NCI-H146 (cell line): ENCODE measurements at regions not wholly inside any gene's neighbourhood (a gene's known extent, or its start where the extent isn't known, plus 50 kb on each side); places are given as distances from the start of the nearest gene placed in this dataset.
A peak's percentile ranks its signal among the peaks of the same experiment; 100 is the strongest.
"Not testable (repeated sequence)": the region's sequence is repeated elsewhere in the genome, so short reads cannot be mapped to it uniquely, and the experiment has no call there.

Experiments used
- DNase-seq: peaks from one replicate; lab custom pipeline; 2025; lab: John Stamatoyannopoulos, UW

GRCh38 chr2:129015397-129016285 is 697.0 kb upstream of the HS6ST1 start:
- no peak for DNase-seq

GRCh38 chr2:129016972-129017371 is 698.3 kb upstream of the HS6ST1 start:
- DNase-seq: no peak

- DNase-seq: no peak
Measured at GRCh38 chr2:129024796-129025195, 706.1 kb upstream of the HS6ST1 start.

- no peak for DNase-seq
Measured at GRCh38 chr2:129035992-129036391, 717.3 kb upstream of the HS6ST1 start.

- not testable (repeated sequence) for DNase-seq
Measured at GRCh38 chr2:129043677-129044076, 725.0 kb upstream of the HS6ST1 start.

GRCh38 chr2:129046475-129046874 is 727.8 kb upstream of the HS6ST1 start:
- not testable (repeated sequence) for DNase-seq

- no peak for DNase-seq
Measured at GRCh38 chr2:129050101-129050500, 731.4 kb upstream of the HS6ST1 start.

- no peak for DNase-seq
Measured at GRCh38 chr2:129055242-129055641, 736.6 kb upstream of the HS6ST1 start.

- DNase-seq: no peak
Measured at GRCh38 chr2:129055824-129056223, 737.2 kb upstream of the HS6ST1 start.

GRCh38 chr2:129056309-129056958 is 737.8 kb upstream of the HS6ST1 start:
- DNase-seq: no peak

- no peak for DNase-seq
Measured at GRCh38 chr2:129056959-129057317, 738.3 kb upstream of the HS6ST1 start.

GRCh38 chr2:129058981-129059380 is 740.3 kb upstream of the HS6ST1 start:
- peak; percentile 41 for DNase-seq

- no peak for DNase-seq
Measured at GRCh38 chr2:129059476-129059875, 740.8 kb upstream of the HS6ST1 start.

GRCh38 chr2:129061069-129061768 is 742.6 kb upstream of the HS6ST1 start:
- DNase-seq: no peak

- DNase-seq: no peak
Measured at GRCh38 chr2:129061769-129062121, 743.1 kb upstream of the HS6ST1 start.

GRCh38 chr2:129062146-129062912 is 743.7 kb upstream of the HS6ST1 start:
- DNase-seq: no peak

GRCh38 chr2:129067070-129067469 is 748.4 kb upstream of the HS6ST1 start:
- DNase-seq: no peak

GRCh38 chr2:129067953-129068352 is 749.3 kb upstream of the HS6ST1 start:
- DNase-seq: no peak

- DNase-seq: no peak
Measured at GRCh38 chr2:129068543-129068942, 749.9 kb upstream of the HS6ST1 start.

- no peak for DNase-seq
Measured at GRCh38 chr2:129069875-129070594, 751.4 kb upstream of the HS6ST1 start.

- no peak for DNase-seq
Measured at GRCh38 chr2:129070663-129071062, 752.0 kb upstream of the HS6ST1 start.
